Colonic mucosa (tissue), 4 donors: ENCODE measurements at regions not wholly inside any gene's neighbourhood (a gene's known extent, or its start where the extent isn't known, plus 50 kb on each side); places are given as distances from the start of the nearest gene placed in this dataset.

Source experiments
- DNase-seq: peaks from one replicate; pipeline ENCODE4 v3.0.0-alpha.2; 2020
- H3K27ac ChIP-seq: fragments of 200-600 bp; one replicate; pipeline ENCODE4 v1.8.0; 2021
- H3K27me3 ChIP-seq: fragments of 200-600 bp; one replicate; pipeline ENCODE4 v1.8.0; 2021
- H3K36me3 ChIP-seq: fragments of 200-600 bp; one replicate; pipeline ENCODE4 v1.8.0; 2021
- H3K4me1 ChIP-seq: fragments of 200-600 bp; one replicate; pipeline ENCODE4 v1.8.0; 2021; ENCODE audit warnings: mild to moderate bottlenecking
- H3K4me3 ChIP-seq: fragments of 200-600 bp; one replicate; pipeline ENCODE4 v1.8.0; 2021
- H3K9ac ChIP-seq, 2 donors: one replicate each; pipeline ENCODE4 v1.7.0; 2013; ENCODE audit warnings: control low read depth in 2 of 2, low read depth in 2 of 2, low read length in 2 of 2
- H3K9me3 ChIP-seq: fragments of 200-600 bp; one replicate; pipeline ENCODE4 v1.8.0; 2021
- CTCF ChIP-seq: fragments of 200-600 bp; IDR thresholded peaks from one replicate; pipeline ENCODE4 v1.8.0; 2022; ENCODE audit warnings: antibody characterized with exemption, mild to moderate bottlenecking
- intact Hi-C: fragments of 100-400 bp; cut with DNase I; formaldehyde crosslinking; loops from one replicate; pipeline ENCODE4 v1.14.1; 2022
- donor health status: healthy.
- donor health status: DM: no; HTN: no; CAD: no.
- donor health status: DM: no; HTN: no; CAD: no.

GRCh38 chr9:7921545-7922197 is 122.1 kb upstream of the DMAC1 start:
- Histone ChIP-seq H3K27me3 (no peaks in the 10 kb centered on the region), H3K9ac (no peak overlapping the region), H3K4me1 (no peaks in the 10 kb centered on the region), H3K27ac (no peak overlapping the region), H3K9me3 (no peaks in the 10 kb centered on the region), H3K4me3 (no peak overlapping the region), H3K36me3 (no peaks in the 10 kb centered on the region)
- no peak for DNase-seq
- TF ChIP-seq CTCF: no peak
- intact Hi-C loops: no loop called here

- H3K27ac ChIP-seq: no peak overlapping the region
- no peak for DNase-seq
- intact Hi-C loops: no loop called here
- H3K9me3 ChIP-seq: no peaks in the 10 kb centered on the region
- H3K27me3 ChIP-seq: no peaks in the 10 kb centered on the region
- H3K9ac ChIP-seq: no peak overlapping the region
- no peak for TF ChIP-seq CTCF
- no peaks in the 10 kb centered on the region for H3K36me3 ChIP-seq
- H3K4me1 ChIP-seq: no peaks in the 10 kb centered on the region
- H3K4me3 ChIP-seq: no peak overlapping the region
Observed at GRCh38 chr9:7912037-7912535, 112.5 kb upstream of the DMAC1 start.

GRCh38 chr9:7910426-7911020 is 110.9 kb upstream of the DMAC1 start:
- H3K4me3 ChIP-seq: no peak overlapping the region
- no peak overlapping the region for H3K27ac ChIP-seq
- no peaks in the 10 kb centered on the region for H3K4me1 ChIP-seq
- no peaks in the 10 kb centered on the region for H3K36me3 ChIP-seq
- H3K9ac ChIP-seq: no peak overlapping the region
- intact Hi-C loops: no loop called here
- TF ChIP-seq CTCF: no peak
- DNase-seq: peak; percentile 48
- no peaks in the 10 kb centered on the region for H3K27me3 ChIP-seq
- H3K9me3 ChIP-seq: no peaks in the 10 kb centered on the region

- no peak for DNase-seq
- no peak for TF ChIP-seq CTCF
- intact Hi-C loops: no loop called here
Observed at GRCh38 chr9:7909537-7909936, 110.0 kb upstream of the DMAC1 start.

GRCh38 chr9:7907551-7908337 is 108.2 kb upstream of the DMAC1 start:
- H3K4me1 ChIP-seq: no peaks in the 10 kb centered on the region
- no peaks in the 10 kb centered on the region for H3K36me3 ChIP-seq
- no peak for TF ChIP-seq CTCF
- H3K27me3 ChIP-seq: no peaks in the 10 kb centered on the region
- no peak for DNase-seq
- H3K4me3 ChIP-seq: no peak overlapping the region
- no peak overlapping the region for H3K27ac ChIP-seq
- intact Hi-C loops: no loop called here
- no peaks in the 10 kb centered on the region for H3K9me3 ChIP-seq
- H3K9ac ChIP-seq: no peak overlapping the region

More at GRCh38 chr9:7909537-7909936, 110.0 kb upstream of the DMAC1 start:
- Histone ChIP-seq H3K9me3 (no peaks in the 10 kb centered on the region), H3K27me3 (no peaks in the 10 kb centered on the region), H3K4me1 (no peaks in the 10 kb centered on the region), H3K36me3 (no peaks in the 10 kb centered on the region), H3K4me3 (no peak overlapping the region), H3K27ac (no peak overlapping the region), H3K9ac (no peak overlapping the region)
